ENCODE measurements at regions not wholly inside any gene's neighbourhood (a gene's known extent, or its start where the extent isn't known, plus 50 kb on each side); places are given as distances from the start of the nearest gene placed in this dataset.

DNA sequence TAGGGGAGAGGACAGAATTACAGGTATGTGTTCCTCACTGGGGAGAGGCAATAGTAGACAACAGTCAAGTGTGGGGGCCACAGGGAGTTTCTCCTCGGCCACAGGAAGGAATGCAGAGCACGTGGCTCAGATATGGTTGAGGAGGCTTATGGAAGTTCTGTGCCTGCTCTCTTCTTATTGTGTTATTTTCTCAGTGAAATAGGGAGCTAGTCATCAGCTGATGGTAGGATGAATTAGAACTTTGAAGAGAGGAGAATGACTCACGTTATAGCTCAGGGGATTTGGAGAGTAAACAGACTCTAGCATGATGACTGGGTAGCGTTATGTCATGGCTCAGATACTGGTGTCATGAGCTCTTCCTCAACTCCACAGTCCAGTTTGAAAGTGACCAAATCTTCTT, 308.3 kb upstream of the IGFBP3 start:
- DNase-seq (ENCODE audit: low read depth in 2 of 3, low spot score in 1 of 3) = no peak

DNA sequence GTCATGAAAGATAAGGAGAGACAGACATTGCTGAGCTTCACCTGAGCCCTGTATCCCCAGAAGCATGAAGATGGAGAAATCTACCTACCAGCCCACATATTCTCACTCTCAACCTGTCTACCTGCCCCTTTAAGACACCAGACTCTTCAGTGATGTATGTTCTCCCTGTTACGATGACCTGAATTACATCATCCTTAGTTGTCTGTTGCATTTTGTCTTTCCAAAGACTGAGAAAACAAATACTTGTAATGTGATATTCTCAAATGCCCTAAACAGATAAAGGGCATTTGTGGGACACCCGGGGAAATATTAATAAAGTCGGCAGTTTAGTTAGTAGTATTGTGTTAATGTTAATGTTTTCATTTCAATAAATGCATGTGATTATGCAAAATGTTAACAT, 305.8 kb upstream of the IGFBP3 start:
- no peak for DNase-seq (ENCODE audit: low read depth in 2 of 3, low spot score in 1 of 3)

- DNase-seq (ENCODE audit: low read depth in 2 of 3, low spot score in 1 of 3) = no peak
Observed at GRCh38 chr7:46224363-46224762, 303.3 kb upstream of the IGFBP3 start.

- DNase-seq (ENCODE audit: low read depth in 2 of 3, low spot score in 1 of 3) = no peak
Observed at GRCh38 chr7:46220066-46220630, 299.1 kb upstream of the IGFBP3 start.

DNA sequence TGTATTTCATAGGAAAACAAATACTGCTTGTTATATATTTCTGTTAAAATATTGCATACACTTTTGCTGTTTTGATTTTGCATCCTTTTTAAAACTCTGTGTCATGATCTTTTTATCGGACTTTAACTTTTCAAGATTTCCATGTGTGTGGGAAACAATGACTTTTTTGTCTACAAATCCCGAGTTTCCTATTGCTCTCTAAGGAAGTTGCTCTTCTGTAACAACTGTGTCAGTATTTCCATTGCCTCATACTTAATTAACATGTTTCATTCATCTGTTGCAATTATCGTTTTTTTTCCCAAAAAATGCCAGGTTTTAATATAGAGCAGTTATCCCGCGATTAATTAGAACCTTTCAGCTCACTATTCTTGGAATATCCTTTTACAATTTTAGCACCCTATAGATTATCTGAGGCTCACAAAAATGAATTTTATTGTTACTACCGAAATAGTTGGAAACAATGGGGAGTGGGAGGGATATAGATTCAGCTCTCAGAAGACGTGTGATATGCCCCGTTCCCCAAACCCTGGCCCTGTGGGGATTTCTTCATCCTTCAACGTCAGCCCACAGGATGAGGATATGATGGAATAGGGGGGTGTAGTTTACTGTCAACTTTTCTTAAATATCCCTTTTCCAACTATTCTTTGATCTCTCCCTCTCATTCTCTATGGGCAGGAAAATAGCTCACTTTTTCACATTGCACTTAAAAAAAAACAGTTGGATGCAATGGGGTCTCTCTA, 297.6 kb upstream of the IGFBP3 start:
- no peak for DNase-seq (ENCODE audit: low read depth in 2 of 3, low spot score in 1 of 3)

DNA sequence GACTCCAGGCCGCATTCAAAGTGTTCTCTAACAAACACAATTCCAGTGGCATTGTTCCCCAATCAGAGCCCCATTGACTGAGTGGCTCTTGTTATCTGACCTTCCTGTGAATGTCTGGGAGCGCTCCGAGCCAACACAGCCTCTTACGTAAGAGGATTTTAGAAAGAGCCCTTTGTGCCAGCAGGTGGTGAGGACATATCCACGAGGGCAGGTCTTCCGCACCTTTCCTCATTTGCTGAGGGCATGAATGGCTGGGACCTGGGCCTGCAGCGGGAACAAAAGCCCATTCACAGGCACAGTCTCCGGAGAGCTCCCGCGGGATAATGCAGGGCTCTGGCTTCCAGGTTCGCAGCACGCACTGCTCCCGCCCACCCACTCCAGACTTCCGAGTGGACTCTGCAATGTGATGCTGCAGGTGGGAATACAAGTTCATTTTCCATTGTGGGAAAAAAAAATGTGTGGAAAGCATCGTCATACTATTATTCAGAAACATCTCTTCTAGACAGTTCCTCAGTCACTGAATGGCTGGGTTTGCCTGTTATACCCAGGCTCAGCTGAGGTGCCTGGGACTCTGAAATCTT, 295.0 kb upstream of the IGFBP3 start:
- no peak for DNase-seq (ENCODE audit: low read depth in 2 of 3, low spot score in 1 of 3)

- DNase-seq (ENCODE audit: low read depth in 2 of 3, low spot score in 1 of 3) = no peak
Observed at GRCh38 chr7:46214526-46214925, 293.5 kb upstream of the IGFBP3 start.

DNA sequence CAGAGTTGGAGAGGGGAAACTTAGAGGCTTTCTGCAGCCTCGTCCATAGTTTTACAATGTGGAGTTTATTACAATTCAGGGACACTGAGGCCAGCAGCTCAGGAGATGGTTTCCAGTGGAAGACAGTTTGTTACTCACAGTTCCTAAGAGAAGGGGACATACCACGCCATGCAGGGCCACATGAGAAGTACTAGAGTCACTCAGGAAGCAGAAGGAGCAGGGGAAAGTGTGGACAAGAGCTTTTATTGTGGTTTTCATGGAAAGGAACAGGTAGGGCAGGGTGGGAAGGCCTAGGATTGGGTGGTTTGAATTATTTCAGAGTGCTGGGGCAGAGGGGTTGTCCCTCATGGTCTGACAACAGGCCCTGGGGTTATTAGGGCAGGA, 292.1 kb upstream of the IGFBP3 start:
- DNase-seq (ENCODE audit: low read depth in 2 of 3, low spot score in 1 of 3) = no peak

DNA sequence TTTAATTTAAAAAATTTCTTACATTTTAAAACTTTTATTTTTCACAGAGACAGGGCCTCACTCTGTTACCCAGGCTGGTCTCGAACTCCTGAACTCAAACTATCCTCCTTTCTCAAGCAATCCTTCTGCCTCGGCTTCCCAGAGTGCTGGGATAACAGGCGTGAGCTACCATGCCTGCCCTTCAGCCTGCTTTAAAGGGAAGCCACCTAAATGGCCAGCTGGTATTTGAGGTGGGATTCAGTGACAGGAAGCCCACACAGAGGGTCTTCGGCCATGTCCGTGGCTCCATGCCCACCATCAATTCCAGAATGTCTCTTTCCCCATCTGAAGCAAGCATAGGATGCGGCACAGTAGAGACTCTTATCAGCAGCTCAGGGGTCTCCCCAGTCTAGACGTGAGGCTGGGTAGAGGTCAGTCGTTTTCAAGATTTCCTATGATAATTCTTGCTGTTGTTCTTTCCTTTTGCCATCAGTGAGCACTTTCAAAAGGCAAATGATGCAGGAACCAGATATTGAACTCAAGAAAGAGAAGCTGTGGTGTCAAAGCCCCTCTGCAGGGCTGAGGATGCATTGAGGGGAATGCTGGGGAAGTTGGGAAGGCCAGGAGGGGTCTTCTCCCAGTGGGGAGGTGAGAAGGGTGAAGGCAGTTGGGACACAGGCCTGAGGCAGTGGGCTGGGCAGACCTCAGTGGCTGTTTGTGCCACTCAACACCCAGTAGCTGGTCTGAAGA, 291.5 kb upstream of the IGFBP3 start:
- no peak for DNase-seq (ENCODE audit: low read depth in 2 of 3, low spot score in 1 of 3)

GRCh38 chr7:46210467-46210866, 289.4 kb upstream of the IGFBP3 start:
- DNase-seq (ENCODE audit: low read depth in 2 of 3, low spot score in 1 of 3) = no peak

DNA sequence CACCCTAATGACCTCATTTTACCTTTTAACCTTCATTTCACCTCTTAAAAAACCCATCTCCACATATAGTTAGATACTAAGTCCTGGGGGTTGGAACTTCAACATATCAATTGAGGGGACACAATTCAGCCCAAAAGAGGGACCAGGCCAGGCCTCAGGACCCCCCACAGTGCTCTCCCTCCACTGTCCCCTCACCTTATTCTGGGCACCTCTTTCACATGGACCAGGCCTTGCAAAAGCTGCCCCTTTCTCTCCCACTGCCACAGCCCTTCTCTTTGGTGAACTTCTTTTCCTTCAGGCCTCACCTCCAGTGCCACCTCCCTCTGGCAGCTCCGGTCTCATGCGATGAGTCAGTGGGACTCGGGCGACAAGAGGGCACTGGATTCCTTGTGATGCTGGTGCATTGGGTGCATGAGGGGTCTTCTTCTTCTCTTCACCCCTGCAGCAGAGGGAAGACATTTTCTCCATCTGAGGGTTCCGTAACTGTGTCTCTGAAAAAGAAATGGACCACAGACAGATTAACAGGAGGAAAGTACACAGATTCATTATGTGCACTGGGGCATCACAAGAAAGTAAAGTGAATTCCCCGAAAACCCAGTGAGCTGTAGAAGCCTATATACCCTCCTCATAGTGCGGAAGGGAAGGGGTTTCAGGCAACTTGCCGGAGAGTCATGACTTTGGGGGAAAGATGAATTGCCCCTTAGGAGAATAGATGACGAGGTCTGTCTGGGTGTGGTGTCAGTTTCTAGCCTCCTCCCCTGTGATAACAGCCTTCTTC, 288.7 kb upstream of the IGFBP3 start:
- no peak for DNase-seq (ENCODE audit: low read depth in 2 of 3, low spot score in 1 of 3)

GRCh38 chr7:46208635-46209525, 287.8 kb upstream of the IGFBP3 start:
- DNase-seq (ENCODE audit: low read depth in 2 of 3, low spot score in 1 of 3) = no peak

GRCh38 chr7:46207931-46208634, 287.0 kb upstream of the IGFBP3 start:
- no peak for DNase-seq (ENCODE audit: low read depth in 2 of 3, low spot score in 1 of 3)

DNA sequence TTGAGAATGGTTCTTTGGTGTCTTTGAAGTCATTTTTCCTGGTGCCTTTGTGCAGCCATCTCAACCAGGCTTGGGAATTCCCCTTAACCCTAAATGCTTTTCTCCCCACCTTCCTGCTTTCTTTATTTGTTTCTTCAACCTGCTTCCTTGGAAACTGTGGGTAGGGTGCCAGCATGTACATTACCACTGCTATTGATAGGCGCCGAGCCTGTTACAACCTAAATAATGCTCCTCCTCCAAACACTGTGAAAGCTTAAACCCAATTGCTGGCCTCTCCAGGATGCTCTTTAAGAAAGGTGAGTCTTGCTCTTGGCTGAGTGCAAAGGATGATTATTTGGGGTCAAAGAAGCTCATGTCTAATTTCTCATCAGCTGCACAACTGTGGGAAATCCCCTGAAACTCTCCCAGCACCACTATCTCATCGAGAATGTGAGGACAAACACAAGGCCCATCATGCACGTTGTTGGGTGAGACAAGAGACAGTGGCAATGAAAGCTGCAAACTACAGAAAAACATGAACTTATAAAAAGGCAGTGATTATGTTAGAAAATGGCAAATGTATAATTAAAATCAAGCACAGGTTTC, 285.5 kb upstream of the IGFBP3 start:
- no peak for DNase-seq (ENCODE audit: low read depth in 2 of 3, low spot score in 1 of 3)

GRCh38 chr7:46205478-46205877, 284.4 kb upstream of the IGFBP3 start:
- no peak for DNase-seq (ENCODE audit: low read depth in 2 of 3, low spot score in 1 of 3)

DNA sequence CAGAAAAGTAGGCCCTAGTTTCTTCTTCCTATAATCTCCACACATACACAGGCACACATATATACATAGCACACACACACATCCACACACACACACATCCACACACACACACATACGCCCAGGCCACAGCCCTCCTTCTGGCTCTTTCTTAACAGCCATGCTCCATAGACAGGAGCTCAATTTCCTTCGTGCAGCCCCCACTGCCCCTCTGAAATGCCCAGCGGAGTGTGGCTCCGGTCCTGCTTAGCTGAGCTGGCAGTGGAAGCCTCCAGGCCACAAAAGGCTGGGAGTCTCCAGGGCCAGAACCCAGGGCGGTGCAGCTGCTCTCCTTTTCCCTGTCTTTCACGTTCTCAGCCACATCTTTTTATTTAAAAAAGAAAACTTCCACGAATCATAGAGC, 282.9 kb upstream of the IGFBP3 start:
- no peak for DNase-seq (ENCODE audit: low read depth in 2 of 3, low spot score in 1 of 3)

DNA sequence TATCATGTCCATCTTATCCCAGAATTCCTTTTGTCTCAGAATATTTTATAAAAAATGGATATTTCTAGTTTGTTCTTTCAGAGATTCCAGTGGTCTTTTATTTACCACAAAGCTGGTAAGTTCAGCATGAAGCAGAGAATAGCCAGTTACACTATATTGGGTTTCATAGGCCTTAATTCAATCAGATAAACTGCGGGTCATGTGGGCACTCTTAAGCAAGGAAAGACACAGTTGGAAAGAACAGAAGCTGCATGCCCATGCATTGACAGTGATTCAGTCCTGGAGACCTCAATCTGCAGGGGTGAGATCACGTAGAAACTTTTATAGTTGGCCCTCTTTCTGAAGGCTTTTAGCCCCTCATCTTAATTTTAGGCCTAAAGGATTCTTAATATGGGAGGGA, 281.3 kb upstream of the IGFBP3 start:
- no peak for DNase-seq (ENCODE audit: low read depth in 2 of 3, low spot score in 1 of 3)

DNA sequence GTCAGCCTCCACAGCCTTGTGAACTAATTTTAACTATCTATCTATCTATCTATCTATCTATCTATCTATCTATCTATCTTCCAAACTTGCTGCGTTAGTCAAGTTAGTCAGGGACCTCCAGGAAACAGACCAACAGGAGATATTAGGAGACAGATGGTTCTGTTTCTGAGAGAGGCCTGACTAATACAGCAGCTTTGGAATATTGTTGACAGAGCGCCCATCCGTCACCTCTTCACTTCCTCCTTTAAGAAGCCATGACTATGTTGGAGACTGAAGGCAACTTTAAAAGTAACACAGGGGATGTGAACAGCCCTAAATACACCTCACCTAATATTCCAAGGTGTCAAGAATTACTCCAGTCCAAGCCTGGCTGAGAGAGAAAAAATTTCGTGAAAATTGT, 280.9 kb upstream of the IGFBP3 start:
- no peak for DNase-seq (ENCODE audit: low read depth in 2 of 3, low spot score in 1 of 3)

DNA sequence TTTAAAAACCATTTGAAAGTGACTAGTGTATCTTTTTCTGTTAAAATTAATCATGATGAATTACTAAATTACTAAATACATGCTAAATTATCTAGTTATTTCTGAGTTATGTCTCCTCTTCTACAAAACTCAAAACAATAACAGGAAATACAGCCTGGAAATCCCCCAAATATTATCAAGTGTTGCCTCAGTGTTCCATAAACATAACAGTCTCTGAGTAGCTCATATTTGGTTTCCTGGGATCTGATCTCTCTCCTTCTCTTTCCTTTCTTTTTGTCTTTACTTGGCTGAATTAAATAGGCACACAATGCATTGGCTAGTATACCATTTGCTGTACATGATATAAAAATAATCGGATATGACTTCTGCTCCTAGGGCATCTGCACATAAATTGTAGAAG, 277.6 kb upstream of the IGFBP3 start:
- no peak for DNase-seq (ENCODE audit: low read depth in 2 of 3, low spot score in 1 of 3)
